ENCODE measurements at regions not wholly inside any gene's neighbourhood (a gene's known extent, or its start where the extent isn't known, plus 50 kb on each side); places are given as distances from the start of the nearest gene placed in this dataset.

DNA sequence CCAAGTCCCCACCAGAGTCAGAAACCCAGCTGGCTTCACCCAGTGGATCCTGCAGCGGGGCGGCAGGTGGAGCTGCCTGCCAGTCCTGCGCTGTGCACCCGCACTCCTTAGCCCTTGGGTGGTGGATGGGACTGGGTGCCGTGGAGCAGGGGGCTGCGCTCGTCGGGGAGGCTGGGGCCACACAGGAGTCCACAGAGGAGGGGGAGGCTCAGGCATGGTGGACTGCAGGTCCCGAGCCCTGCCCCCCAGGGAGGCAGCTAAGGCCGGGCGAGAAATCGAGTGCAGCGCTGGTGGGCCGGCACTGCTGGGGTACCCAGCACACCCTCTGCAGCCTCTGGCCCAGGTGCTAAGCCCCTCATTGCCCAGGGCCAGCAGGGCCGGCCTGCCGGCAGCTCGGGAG is 144.6 kb upstream of the MGAT5 start:
- Histone ChIP-seq H3K4me3 (ENCODE audit: low read length) (no peak overlapping the region), H3K9me3 (ENCODE audit: control insufficient read depth, low read length) (no peaks in the 10 kb centered on the region), H3K4me1 (ENCODE audit: control insufficient read depth, insufficient read depth, low read length) (peaks cover 15% of the 10 kb centered on the region)

GRCh38 chr2:134109725-134110124 is 144.1 kb upstream of the MGAT5 start:
- H3K27me3 ChIP-seq (ENCODE audit: control insufficient read depth, insufficient read depth, low read length): no peaks in the 10 kb centered on the region
- no peak overlapping the region for H3K9ac ChIP-seq (ENCODE audit: low read length)
- no peaks in the 10 kb centered on the region for H3K9me3 ChIP-seq (ENCODE audit: control insufficient read depth, low read length)
- no peaks in the 10 kb centered on the region for H3K36me3 ChIP-seq (ENCODE audit: control insufficient read depth, insufficient read depth, low read length)
- no peak overlapping the region for H3K4me3 ChIP-seq (ENCODE audit: low read length)
- peaks cover 10% of the 10 kb centered on the region for H3K4me1 ChIP-seq (ENCODE audit: control insufficient read depth, insufficient read depth, low read length)

More for the DNA sequence above, 144.6 kb upstream of the MGAT5 start:
- Histone ChIP-seq H3K9ac (ENCODE audit: low read length) (no peak overlapping the region), H3K36me3 (ENCODE audit: control insufficient read depth, insufficient read depth, low read length) (no peaks in the 10 kb centered on the region), H3K27me3 (ENCODE audit: control insufficient read depth, insufficient read depth, low read length) (no peaks in the 10 kb centered on the region)

DNA sequence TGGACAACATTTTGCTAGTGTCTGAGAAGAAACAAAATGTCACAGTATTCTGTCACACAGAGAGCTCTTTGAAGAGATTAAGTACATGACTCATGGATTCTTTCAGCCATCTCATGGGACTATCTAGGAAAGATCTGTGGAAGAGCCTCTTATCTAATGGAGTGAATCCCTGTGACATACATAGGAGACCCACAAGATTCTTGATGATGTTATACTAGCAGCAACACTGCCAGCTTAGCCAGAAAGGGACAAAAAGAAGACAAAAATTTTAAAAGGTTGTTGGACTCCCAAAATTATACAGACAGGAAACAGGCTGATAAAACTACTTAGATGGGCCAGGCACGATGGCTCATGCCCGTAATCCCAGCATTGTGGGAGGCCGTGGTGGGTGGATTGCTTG is 143.3 kb upstream of the MGAT5 start:
- Histone ChIP-seq H3K9ac (ENCODE audit: low read length) (no peak overlapping the region), H3K4me3 (ENCODE audit: low read length) (no peak overlapping the region), H3K4me1 (ENCODE audit: control insufficient read depth, insufficient read depth, low read length) (peaks cover 5% of the 10 kb centered on the region), H3K36me3 (ENCODE audit: control insufficient read depth, insufficient read depth, low read length) (no peaks in the 10 kb centered on the region), H3K27me3 (ENCODE audit: control insufficient read depth, insufficient read depth, low read length) (no peaks in the 10 kb centered on the region), H3K9me3 (ENCODE audit: control insufficient read depth, low read length) (no peaks in the 10 kb centered on the region)

- Histone ChIP-seq H3K4me3 (ENCODE audit: low read length) (no peak overlapping the region), H3K9ac (ENCODE audit: low read length) (no peak overlapping the region), H3K4me1 (ENCODE audit: control insufficient read depth, insufficient read depth, low read length) (peaks cover 17% of the 10 kb centered on the region), H3K27me3 (ENCODE audit: control insufficient read depth, insufficient read depth, low read length) (no peaks in the 10 kb centered on the region), H3K36me3 (ENCODE audit: control insufficient read depth, insufficient read depth, low read length) (no peaks in the 10 kb centered on the region), H3K9me3 (ENCODE audit: control insufficient read depth, low read length) (no peaks in the 10 kb centered on the region)
Observed at GRCh38 chr2:134117676-134118075, 136.2 kb upstream of the MGAT5 start.

DNA sequence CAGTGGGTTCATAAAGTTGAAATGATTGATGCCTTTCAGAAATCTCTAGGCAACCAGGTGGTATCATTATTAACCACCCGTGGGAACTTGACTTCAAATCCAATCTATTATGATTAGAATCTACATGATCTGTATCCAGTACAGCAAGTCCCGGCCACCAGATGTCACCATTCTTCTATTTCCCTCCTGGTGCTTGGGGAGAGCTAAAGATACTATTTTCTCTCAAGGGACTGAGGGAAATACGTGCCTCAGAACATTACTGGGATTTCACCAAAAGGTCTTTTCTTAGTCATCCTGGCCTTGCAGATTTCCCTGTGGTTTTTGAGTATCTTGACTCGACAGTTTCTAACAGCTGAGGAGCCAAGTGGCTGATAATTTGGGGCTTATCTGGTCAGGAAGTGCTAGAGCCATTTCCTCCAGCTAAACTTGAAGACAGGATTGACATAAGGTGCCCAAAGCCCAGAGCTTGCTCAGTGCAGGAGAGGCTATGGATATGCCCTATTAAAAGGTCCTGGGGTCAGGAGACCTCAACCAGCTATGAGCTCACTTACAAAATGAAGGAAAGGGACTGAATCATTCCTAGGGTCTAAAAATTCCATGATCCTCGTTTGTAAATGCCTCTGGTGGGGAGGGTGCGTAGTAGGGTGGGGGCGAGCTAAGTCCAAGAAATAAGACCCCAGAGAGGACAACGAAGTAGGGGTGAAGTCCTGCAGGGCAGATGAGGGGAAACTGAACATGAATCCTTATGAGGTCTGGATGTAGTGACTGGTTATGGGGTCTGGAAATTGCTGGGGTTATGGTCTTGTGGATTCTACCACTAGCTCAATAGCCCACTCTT is 135.4 kb upstream of the MGAT5 start:
- Histone ChIP-seq H3K36me3 (ENCODE audit: control insufficient read depth, insufficient read depth, low read length) (no peaks in the 10 kb centered on the region), H3K9me3 (ENCODE audit: control insufficient read depth, low read length) (no peaks in the 10 kb centered on the region), H3K4me3 (ENCODE audit: low read length) (no peak overlapping the region), H3K4me1 (ENCODE audit: control insufficient read depth, insufficient read depth, low read length) (peaks cover 25% of the 10 kb centered on the region), H3K27me3 (ENCODE audit: control insufficient read depth, insufficient read depth, low read length) (no peaks in the 10 kb centered on the region), H3K9ac (ENCODE audit: low read length) (no peak overlapping the region)

DNA sequence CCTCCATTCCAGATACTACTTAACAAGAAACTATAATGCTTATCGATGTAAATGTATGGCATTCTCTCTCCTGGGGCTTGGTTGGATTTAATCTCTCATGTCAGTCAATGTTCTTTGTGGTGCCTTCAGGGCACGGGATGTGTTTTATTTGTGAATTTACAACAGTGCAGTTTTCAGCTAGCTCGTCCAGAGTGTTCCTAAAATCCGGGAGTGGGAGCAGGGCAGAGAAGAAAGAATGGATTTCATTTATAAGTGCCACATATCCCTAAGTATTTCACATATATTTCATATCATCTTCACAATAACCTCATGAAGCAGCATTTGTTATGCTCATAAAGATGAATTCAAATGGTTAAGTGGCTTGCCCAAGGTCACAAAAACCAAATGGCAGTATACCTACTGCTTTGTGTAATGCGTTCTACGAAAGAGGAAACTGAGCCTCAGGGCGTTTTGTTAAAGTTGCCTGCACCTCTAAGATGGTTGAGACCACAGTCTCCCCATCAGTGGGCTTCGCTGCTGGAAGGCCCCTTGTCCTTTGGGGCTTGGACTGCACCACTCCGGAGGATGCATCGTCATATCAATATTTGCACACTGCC is 134.7 kb upstream of the MGAT5 start:
- Histone ChIP-seq H3K27me3 (ENCODE audit: control insufficient read depth, insufficient read depth, low read length) (no peaks in the 10 kb centered on the region), H3K9me3 (ENCODE audit: control insufficient read depth, low read length) (no peaks in the 10 kb centered on the region), H3K4me3 (ENCODE audit: low read length) (no peak overlapping the region), H3K4me1 (ENCODE audit: control insufficient read depth, insufficient read depth, low read length) (peaks cover 28% of the 10 kb centered on the region), H3K9ac (ENCODE audit: low read length) (peak overlapping the region; percentile 31), H3K36me3 (ENCODE audit: control insufficient read depth, insufficient read depth, low read length) (no peaks in the 10 kb centered on the region)

DNA sequence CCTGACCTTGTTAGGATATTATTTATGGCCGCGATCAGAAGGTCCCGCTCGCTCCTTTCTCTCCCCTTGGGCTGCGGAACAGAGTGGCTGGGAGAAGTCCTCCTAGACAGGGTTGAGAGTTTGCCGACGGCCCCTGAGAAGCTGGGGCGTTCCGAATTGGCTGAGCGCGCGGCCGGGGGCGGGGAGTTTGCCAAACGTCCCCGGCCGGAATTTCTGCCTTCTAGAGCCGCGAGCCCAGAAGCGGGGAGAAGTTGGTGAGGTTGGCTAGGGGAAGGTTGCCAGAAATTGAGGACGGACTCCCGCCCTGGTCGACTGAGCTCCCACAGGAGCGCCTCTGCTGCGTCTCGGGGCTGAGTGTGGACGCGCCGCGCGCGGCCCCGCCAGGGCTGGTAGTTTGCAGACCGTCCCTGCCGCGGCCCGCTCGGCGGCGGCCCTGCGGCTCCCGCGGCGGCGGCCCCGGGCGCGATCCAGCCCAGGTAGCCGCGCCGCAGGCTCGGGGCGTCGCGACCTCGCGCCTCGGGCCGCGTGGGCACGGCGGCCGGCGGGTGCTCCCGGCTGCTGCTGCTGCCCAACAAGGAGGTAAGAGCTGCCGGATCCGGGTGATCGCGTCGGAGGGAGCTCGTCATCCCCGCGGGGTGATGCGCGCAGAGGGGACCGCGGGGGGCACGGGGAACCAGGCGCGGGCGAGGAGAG is 134.0 kb upstream of the MGAT5 start:
- Histone ChIP-seq H3K27me3 (ENCODE audit: control insufficient read depth, insufficient read depth, low read length) (no peaks in the 10 kb centered on the region), H3K4me3 (ENCODE audit: low read length) (no peak overlapping the region), H3K4me1 (ENCODE audit: control insufficient read depth, insufficient read depth, low read length) (peaks cover 28% of the 10 kb centered on the region), H3K9me3 (ENCODE audit: control insufficient read depth, low read length) (no peaks in the 10 kb centered on the region), H3K9ac (ENCODE audit: low read length) (peak overlapping the region; percentile 80), H3K36me3 (ENCODE audit: control insufficient read depth, insufficient read depth, low read length) (no peaks in the 10 kb centered on the region)

- H3K4me1 ChIP-seq (ENCODE audit: control insufficient read depth, insufficient read depth, low read length): peaks cover 33% of the 10 kb centered on the region
- peak overlapping the region; percentile 54 for H3K4me3 ChIP-seq (ENCODE audit: low read length)
- no peaks in the 10 kb centered on the region for H3K36me3 ChIP-seq (ENCODE audit: control insufficient read depth, insufficient read depth, low read length)
- H3K9ac ChIP-seq (ENCODE audit: low read length): peak overlapping the region; percentile 80
- H3K9me3 ChIP-seq (ENCODE audit: control insufficient read depth, low read length): no peaks in the 10 kb centered on the region
- H3K27me3 ChIP-seq (ENCODE audit: control insufficient read depth, insufficient read depth, low read length): no peaks in the 10 kb centered on the region
Observed at GRCh38 chr2:134120406-134120732, 133.5 kb upstream of the MGAT5 start.

DNA sequence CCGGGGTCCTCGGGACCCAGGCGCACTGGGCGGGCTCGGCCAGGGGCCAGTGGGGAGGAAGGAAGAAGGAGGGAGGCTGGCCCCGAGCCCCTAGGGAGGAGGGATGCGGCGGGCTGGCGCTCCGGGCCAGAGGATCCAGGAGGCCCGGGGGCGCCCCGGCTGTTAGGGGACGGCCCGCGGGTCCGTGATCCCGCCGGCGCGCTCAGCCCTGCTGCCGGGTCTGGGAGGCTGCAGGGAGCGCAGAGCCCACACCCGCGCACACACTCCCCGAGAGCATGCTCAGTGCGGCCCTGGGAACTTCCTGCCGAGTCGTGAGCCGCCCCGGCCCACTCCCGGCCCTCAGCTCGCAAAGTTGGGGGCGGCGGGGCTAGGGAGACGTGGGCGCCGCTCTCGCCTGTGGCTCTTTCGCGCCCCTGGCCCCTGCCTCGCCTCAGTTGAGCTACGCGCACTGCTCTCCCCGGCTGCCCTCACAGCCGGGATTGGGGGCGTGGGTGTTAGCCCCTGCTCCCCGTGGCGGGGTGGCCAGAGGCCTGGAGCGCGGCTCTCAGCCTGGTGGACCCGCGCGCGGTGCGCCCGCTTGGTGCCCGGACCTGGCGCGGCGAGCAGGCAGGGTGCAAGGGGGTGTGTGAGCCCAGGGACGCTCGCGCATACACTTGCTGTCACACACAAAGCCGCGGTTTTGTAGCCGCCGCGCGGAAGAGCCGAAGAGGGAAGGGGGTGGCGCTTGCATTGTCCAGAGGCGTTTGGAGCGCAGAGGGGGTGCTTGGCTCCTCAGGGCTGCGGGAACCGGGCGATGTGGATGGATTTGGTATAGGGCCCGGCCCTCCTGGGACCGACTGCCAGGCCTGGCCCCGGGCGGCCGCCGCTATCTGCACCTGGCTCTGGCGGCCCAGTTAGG is 132.9 kb upstream of the MGAT5 start:
- Histone ChIP-seq H3K4me3 (ENCODE audit: low read length) (peak overlapping the region; percentile 54), H3K9me3 (ENCODE audit: control insufficient read depth, low read length) (no peaks in the 10 kb centered on the region), H3K36me3 (ENCODE audit: control insufficient read depth, insufficient read depth, low read length) (no peaks in the 10 kb centered on the region), H3K9ac (ENCODE audit: low read length) (peak overlapping the region; percentile 80), H3K27me3 (ENCODE audit: control insufficient read depth, insufficient read depth, low read length) (no peaks in the 10 kb centered on the region), H3K4me1 (ENCODE audit: control insufficient read depth, insufficient read depth, low read length) (peaks cover 39% of the 10 kb centered on the region)

- H3K36me3 ChIP-seq (ENCODE audit: control insufficient read depth, insufficient read depth, low read length): no peaks in the 10 kb centered on the region
- H3K27me3 ChIP-seq (ENCODE audit: control insufficient read depth, insufficient read depth, low read length): no peaks in the 10 kb centered on the region
- no peaks in the 10 kb centered on the region for H3K9me3 ChIP-seq (ENCODE audit: control insufficient read depth, low read length)
- peaks cover 56% of the 10 kb centered on the region for H3K4me1 ChIP-seq (ENCODE audit: control insufficient read depth, insufficient read depth, low read length)
- no peak overlapping the region for H3K4me3 ChIP-seq (ENCODE audit: low read length)
- no peak overlapping the region for H3K9ac ChIP-seq (ENCODE audit: low read length)
Observed at GRCh38 chr2:134122610-134123009, 131.3 kb upstream of the MGAT5 start.

DNA sequence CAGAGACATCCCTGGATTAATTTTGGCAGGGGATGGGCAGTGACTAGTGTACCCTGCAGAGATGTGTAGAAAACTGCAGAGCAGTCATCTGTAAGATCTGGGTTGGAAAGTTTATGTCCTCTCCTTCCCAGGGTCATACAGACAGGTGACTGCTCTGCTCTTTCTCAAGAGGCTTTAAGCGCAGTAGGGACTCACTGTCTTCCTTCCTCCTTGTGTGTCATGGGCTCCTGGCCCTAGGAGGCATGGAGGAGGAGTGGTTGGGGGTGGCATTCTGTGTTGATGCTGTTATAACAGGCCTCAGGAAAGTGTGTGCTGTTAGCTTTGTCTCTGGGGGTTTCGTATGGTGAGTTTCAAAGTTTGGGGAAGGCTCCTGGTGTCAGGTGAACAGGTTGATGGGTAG is 130.5 kb upstream of the MGAT5 start:
- Histone ChIP-seq H3K27me3 (ENCODE audit: control insufficient read depth, insufficient read depth, low read length) (no peaks in the 10 kb centered on the region), H3K4me3 (ENCODE audit: low read length) (no peak overlapping the region), H3K36me3 (ENCODE audit: control insufficient read depth, insufficient read depth, low read length) (no peaks in the 10 kb centered on the region), H3K9ac (ENCODE audit: low read length) (peak overlapping the region; percentile 6), H3K9me3 (ENCODE audit: control insufficient read depth, low read length) (no peaks in the 10 kb centered on the region), H3K4me1 (ENCODE audit: control insufficient read depth, insufficient read depth, low read length) (peaks cover 60% of the 10 kb centered on the region)
